HG02571 (cell line): ENCODE measurements at regions not wholly inside any gene's neighbourhood (a gene's known extent, or its start where the extent isn't known, plus 50 kb on each side); places are given as distances from the start of the nearest gene placed in this dataset.
"Not testable (repeated sequence)": the region's sequence is repeated elsewhere in the genome, so short reads cannot be mapped to it uniquely, and the experiment has no call there.

Source experiments
- ATAC-seq: cut with Tn5 transposase; IDR thresholded peaks from one replicate; pipeline ENCODE4 v1.9.1; 2021; ENCODE audit warnings: mild to moderate bottlenecking, moderate library complexity; ENCODE audit not compliant: unreplicated experiment

DNA sequence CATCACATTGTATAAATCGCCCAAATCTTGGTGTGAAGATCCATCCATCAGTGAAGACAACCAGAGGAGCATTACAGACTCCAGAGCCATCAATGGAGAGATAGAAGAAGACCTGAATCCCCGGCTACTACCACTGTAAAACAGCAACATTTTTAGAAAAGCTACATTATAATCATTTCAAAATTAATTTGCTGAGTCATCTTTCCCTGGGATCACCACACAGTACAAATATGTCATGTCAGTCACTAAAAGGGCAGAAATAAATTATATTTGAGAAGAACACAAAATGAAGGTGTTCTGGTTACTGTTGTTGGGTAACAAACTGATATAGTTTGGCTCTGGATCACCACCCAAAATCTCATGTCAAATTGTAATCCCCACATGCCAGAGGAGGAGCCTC lies 218.5 kb upstream of the STT3B start:
- ATAC-seq = no peak

DNA sequence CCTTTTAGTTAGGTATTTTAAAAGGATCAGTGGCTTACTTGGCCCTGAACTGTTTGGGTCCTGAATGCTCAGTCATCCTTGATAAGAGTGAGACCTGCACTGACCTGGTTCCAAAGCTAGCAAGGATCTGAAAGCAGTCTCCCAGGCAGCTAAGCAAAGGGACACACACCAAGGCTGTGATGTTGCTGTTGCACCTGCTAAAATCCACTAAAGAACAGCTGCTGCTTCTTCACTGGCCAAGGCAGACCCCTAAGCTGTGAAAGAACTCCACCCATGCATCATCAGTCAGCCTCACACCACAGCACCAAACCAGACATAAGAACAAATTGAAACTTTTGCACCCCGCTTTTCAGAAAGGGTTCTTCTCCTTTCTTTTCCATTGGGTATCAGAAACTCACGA lies 213.4 kb upstream of the STT3B start:
- no peak for ATAC-seq

DNA sequence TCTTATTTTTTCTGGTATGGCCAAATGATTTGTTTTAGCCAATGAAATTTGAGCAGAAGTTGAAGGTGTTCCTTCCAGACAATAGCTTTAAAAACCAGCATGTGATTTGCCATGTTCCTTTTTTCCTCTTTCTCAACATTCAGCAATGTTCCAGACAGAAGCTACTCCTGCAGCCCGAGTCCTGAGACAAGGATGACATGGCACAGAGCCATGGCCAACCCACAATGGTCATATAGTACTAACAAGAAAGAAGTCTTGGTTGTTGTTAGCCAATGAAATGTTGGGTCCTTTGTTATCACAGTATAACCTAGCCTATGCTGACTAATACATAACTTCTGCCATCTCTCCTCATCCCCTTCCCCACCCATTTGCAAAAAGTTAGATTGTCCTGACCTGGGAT lies 211.1 kb upstream of the STT3B start:
- no peak for ATAC-seq

DNA sequence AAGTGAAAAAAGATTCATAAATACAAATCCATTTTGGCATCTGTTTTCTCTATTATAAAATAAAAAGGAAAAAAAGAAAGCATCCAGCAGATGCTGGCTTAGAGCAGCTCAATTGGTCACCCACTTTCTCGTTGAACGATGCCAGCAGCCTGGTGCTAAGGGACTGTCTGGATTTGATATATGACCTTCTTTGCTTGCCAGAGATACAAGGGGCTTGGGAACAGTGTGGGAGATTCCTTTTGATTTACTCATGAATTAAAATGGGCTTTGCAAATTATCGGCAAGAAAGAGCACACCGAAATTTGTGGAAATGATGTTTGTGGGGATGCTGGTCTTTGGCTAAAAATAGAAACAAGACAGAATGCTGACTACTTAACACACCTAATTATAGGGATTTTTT lies 210.3 kb upstream of the STT3B start:
- ATAC-seq = no peak

DNA sequence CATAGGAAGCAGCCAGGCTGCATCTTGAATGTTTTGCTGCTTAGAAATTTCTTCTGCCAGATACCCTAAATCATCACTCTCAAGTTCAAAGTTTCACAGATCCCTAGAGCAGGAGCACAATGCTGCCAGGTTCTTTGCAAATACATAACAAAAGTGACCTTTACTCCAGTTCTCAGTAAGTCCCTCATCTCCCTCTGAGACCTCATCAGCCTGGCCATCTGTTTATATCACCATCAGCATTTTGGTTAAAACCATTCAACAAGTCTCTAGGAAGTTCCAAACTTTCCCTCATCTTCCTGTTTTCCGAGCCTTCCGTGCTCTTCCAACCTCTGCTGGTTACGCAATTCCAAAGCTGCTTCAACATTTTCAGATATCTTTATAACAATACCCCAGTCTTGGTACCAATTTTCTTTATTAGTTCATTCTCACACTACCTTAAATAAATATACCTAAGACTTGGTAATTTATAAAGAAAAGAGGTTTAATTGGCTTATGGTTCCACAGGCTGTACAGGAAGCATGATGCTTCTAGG lies 204.8 kb upstream of the STT3B start:
- ATAC-seq = not testable (repeated sequence)

DNA sequence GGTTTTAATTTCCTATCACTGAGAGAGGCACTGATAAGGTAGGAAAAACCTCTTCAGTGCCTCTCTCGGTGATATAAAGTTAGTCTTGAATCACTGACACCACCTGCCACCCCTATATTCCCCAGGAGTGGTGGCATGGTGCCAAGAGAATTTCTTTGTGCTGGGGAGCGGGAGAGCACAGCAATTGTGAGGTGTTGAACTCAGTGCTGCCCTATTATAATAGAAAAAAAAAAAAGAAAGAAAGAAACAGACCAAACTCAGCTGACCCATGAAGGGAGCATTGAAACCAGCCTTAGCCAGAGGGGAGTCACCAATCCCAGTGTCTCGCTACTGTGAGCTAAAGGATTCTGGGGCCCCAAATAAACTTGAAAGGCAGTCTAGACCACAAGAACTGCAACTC lies 201.4 kb upstream of the STT3B start:
- no peak for ATAC-seq

DNA sequence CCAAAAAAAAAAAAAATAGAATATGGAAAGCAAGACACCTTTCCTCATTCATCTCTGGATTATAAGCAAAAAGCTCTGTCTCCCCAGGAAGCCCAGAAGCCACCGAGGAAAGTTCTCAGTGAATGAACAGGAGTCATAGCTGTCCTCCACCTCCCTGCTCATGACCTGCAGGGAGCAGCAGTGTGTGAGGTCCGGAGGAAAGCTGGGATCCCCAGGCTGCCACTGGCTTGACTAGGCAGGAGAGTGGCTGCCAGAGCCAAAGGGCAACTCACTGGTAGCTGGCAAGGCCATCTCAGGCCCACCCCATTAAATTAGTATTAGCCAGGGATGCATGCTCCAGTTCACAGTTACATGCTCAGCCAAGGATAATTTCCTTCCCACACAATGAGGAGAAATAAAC lies 191.6 kb upstream of the STT3B start:
- no peak for ATAC-seq

DNA sequence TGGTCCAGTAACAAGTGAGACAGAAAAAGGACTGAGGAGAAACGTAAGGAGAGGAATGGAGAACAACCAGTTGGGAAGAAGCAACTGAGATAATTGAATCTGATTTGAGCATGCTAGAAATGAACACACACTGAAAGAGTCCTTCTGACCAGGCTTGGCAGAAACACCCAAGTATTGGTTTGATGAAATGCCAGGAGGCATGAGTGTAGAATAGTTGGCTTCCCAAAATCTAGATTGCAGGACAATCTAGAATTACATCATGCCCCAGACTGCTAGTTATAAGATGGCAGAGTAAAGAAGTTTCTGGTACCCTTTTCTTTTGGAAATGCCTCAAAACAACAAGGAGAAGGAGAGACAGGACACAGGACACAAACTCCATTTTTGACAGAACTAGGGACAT lies 189.7 kb upstream of the STT3B start:
- ATAC-seq = no peak

DNA sequence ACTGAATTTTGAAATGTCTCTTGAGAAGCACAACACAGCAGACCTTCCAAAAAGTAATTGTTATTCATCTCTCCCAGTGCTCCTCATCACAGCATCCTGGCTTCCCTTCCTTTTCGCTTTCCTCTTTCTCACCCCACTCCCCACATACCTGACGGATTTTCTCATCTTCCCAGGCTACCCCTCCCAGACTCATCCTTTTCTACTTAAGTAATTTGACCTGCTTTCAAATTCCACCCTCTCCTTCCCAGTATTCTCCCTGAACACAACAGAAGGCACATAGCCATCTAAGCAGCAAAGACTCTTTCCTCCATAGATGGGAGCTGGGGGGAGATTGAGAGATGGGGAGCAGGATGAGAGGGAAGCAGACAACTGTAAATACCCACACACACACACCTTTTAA lies 187.1 kb upstream of the STT3B start:
- ATAC-seq = no peak

GRCh38 chr3:31346542-31346979 lies 186.2 kb upstream of the STT3B start:
- ATAC-seq = no peak

- ATAC-seq = no peak
These were observed 183.6 kb upstream of the STT3B start for GRCh38 chr3:31349001-31349748.

DNA sequence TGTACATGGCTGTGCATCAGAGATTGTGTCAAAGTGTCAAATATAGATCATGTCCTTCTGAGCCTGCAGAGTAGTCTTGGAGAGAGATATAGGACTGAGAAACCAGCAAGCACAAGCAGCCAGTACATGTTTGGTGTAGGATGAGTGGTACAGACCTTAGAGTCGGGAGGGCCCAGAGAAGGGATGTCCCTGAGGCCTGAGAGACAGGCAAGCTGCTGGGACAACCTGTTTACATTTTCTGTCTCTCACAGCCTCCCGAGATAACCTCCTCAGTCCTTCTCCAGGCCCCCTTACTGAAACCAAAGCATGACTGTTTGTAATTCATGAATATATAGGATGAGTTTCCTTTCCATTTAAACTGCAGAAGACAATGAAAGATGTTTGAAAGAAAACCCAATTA lies 182.4 kb upstream of the STT3B start:
- no peak for ATAC-seq

DNA sequence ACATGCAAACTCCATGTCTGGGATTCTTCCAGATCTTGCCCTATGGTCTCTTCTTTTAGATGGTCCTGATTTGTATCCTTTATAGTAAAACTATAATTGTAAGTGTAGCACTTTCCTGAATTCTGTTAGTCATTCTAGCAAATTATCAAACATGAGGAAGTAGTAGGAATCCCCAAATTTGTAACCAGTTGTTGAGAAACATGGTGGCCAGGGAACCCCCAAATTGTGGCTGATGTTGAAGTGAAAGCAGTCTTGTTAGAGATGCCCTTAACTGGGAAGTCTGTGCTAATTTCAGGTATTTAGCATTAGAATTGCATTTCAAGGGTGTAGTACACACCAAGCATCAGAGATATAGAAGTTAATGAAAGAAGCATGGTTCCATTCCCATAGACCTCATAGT lies 180.4 kb upstream of the STT3B start:
- no peak for ATAC-seq

DNA sequence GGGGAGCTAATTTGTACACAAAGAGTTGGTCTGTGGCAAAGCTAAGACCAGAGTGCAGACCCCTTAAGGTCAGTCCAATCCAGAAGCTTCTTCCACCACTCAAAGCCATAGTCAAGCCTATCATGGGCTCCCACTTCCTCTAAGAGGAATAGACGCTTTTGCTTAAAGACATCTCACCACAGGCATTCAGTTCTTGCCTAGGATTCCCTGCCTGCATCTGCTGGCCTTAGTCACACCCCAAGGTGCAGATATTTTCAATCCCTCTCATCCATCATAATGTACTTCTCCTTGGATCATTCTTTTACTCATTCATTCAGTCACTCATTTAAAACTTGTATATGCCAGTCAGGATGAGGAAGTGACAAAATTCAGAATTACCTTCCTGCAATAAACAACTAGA lies 179.6 kb upstream of the STT3B start:
- ATAC-seq = no peak

DNA sequence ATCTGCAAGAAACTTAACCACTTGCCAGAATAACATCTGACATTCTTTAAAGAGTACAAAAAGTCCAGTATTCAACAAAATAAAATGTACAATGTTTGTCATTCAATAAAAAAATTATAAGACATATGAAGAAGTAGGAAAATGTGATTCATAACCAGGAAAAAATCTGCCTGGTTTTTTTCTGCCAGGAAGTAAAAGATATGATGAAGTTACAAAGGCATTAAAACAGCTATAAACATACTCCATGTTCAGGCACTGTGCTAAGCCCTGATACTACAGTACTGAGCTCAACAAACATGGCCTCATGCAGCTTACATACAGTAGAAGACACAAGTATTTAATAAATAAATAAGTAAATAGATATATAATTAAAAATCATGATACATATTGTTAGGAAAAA lies 178.4 kb upstream of the STT3B start:
- no peak for ATAC-seq

DNA sequence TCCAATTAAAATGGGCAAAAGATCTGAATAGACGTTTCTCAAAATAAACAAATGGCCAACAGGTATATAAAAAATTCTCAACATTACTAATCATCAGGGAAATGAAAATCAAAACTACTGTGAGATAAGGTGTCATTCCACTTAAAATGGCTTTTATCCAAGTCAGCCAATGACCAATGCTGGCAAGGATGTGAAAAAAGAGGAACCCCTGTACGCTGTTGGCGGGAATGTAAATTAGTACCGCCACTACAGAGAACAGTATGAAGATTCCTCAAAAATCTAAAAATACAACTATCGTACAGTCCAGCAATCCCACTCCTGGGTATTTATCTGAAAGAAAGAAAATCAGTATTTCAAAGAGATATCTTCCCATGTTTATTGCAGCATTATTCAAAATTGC lies 176.9 kb upstream of the STT3B start:
- no peak for ATAC-seq

- ATAC-seq = no peak
These were observed 175.8 kb upstream of the STT3B start for GRCh38 chr3:31356941-31357340.

DNA sequence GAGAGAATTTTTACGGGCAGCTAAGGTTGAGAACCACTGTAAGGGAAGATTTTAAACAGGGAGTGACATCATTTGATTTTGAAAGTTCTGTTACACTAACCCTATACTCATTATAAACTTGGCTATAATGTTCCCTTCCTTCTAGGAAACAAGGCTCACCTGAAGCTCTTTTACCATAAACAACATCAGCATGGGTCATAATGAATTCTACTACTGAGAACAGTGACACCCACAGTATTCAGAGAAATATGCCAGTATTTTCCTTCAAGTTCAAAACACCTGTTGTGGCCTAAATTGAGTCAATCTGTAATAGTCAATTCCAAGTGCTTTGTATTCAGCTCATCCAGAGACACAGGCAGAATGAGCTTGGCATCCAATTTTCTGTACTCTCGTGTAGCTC lies 175.3 kb upstream of the STT3B start:
- no peak for ATAC-seq

DNA sequence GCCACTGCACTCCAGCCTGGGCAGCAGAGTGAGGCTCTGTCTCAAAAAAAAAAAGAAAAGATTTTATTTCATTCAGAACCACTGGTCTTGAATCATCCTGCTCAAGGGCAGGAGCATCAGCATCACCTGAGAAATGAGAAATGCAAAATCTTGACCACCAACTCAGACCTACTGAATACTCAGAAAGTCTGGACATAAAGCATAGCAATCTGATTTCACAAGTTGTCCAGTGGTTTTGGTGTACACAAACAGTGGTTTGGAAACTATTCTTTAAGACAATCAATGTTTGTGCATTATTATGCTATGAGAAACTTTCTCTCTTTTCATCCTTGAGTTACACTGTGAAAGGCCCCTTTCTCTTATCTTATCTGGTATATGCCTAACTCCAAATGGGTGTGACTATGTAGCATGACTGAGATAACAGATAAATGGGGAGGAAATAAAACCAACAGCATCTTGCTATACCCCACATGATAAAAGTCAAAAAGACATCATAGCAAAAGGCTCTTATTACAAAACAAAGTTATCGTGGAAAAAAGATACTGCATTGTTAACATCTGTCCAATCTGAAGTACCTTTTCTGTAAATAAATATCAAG lies 174.2 kb upstream of the STT3B start:
- no peak for ATAC-seq

DNA sequence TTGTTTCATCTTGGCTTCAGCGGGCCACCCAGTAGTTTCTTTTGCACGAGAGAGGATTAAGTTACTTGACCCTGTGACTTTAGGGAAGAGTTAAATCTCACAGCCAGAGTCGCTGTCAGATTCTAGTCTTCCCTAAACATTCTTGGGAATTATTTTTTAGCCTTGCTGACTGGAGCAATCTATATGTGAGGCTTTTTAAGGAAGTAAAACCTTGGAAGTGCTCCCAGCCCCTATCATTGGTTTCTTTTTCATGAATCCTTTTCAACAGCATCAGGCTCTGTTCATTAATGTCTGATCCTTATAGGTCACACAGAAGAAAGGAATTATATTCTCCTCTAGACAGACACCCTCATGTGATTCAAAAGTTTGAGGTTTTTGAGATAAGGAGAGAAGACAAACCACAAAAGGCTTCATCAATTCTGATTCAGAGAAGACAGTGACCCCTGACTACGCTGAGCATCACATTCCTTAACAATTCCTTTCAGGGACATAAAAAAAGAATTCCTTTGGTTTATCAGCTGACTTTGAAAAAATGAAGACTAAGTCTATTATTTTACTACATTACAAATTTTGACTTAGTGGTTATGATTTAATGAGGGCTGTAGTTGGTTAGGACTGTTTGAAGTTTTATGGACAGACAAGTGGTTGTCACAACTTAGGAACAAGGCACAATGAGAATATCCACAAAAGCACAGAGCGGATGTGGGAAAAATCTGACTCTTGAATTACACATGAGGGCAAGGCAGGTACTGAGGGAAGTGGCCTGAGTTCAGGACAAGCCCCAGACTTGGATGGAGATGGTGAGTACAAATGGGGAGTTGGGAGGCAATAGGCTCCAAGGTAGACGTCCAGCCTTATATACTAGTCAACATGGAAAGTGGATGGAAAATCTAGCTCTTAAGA lies 171.1 kb upstream of the STT3B start:
- ATAC-seq = no peak

DNA sequence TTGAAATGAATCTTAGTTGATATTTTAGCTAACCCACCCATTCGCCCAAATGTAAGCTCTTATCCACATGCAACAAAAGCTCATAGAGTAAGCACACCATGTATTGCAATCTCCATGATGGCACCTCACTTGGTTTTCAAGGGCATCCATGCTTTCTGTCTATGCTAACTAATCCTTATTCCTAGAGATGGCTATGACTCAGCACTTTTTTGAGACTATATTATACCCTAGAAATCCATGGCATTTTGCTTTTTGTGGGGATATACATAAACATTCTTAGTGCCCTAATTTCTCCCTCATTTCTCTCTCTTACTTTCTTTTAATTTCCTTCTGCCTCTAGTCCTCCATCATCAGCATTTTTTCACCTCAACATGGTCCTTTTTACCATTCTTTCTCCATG lies 168.5 kb upstream of the STT3B start:
- no peak for ATAC-seq

- ATAC-seq = no peak
These were observed 168.0 kb upstream of the STT3B start for GRCh38 chr3:31364711-31365110.
